AG09319 (cell line): ENCODE measurements at regions not wholly inside any gene's neighbourhood (a gene's known extent, or its start where the extent isn't known, plus 50 kb on each side); places are given as distances from the start of the nearest gene placed in this dataset.

Experiments used
- DNase-seq: peaks from one replicate; pipeline ENCODE4 v3.0.0-alpha.2; 2010; ENCODE audit warnings: low read depth; ENCODE audit errors: extremely low read depth
- CTCF ChIP-seq: IDR thresholded peaks from 2 replicates; pipeline ENCODE4 v1.5.1; 2011; ENCODE audit warnings: low read depth, mild to moderate bottlenecking, inconsistent platforms, low read length, moderate library complexity

- no peak for TF ChIP-seq CTCF
- DNase-seq = no peak
Measured at GRCh38 chr17:15096511-15096910, 168.6 kb downstream of the PMP22 start.

- no peak for DNase-seq
- TF ChIP-seq CTCF = no peak
Measured at GRCh38 chr17:15095935-15096334, 169.2 kb downstream of the PMP22 start.

GRCh38 chr17:15092762-15093161, 172.4 kb downstream of the PMP22 start:
- DNase-seq = no peak
- no peak for TF ChIP-seq CTCF

- no peak for DNase-seq
- no peak for TF ChIP-seq CTCF
Measured at GRCh38 chr17:15092261-15092660, 172.9 kb downstream of the PMP22 start.

GRCh38 chr17:15091825-15092224, 173.3 kb downstream of the PMP22 start:
- TF ChIP-seq CTCF = peak; percentile 19
- no peak for DNase-seq

GRCh38 chr17:15090533-15090932, 174.6 kb downstream of the PMP22 start:
- no peak for DNase-seq
- TF ChIP-seq CTCF = no peak

GRCh38 chr17:15087946-15088345, 177.2 kb downstream of the PMP22 start:
- no peak for DNase-seq
- TF ChIP-seq CTCF = no peak
